Adipose tissue (tissue), 3 donors: ENCODE measurements at regions not wholly inside any gene's neighbourhood (a gene's known extent, or its start where the extent isn't known, plus 50 kb on each side); places are given as distances from the start of the nearest gene placed in this dataset.

Experiments
- H3K27ac ChIP-seq: one replicate; pipeline ENCODE4 v1.5.1; 2013; ENCODE audit warnings: low read depth, low read length
- WGBS, 3 donors: extraction: QIAGEN DNeasy Blood & Tissue Kit; methylation state at CpG; one replicate each; pipeline ENCODE4 v1.1.7; 2013; 5-methylcytosine and 5-hydroxymethylcytosine counted together
- donor health status: healthy with polysubstance abuse.
- donor health status: Bipolar disorder and iron deficiency.
- donor health status: healthy.

- no peak overlapping the region for H3K27ac ChIP-seq
Measured at GRCh38 chr9:118223111-118223510, 518.9 kb downstream of the TLR4 start.

DNA sequence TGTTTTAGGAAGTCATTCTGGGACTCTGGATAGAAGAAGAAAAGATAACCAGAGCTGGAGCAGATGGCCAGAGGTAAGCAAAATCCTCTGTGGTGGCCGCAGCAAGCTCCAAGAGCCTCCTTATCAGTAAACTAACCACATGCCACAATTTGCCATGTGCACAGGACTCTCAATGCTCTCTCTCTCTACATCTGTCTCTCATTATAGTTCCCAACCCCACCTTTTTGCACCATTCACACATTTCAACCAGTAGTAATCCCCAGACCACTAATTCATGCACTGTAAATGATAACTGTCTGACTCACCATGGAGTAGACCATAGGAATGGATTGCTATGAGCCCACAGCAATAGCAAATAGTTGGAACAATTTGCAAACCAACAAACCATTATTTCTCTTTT is 526.1 kb downstream of the TLR4 start:
- H3K27ac ChIP-seq, result no peak overlapping the region
- 37 to 55% (median 46%) methylated on average over 1 of the region's 1 CpG for WGBS, 3 donors

- 84 to 88% (median 85%) methylated on average over 1 of the region's 1 CpG for WGBS, 3 donors
- no peak overlapping the region for H3K27ac ChIP-seq
Measured at GRCh38 chr9:118236625-118237024, 532.4 kb downstream of the TLR4 start.

- H3K27ac ChIP-seq, result no peak overlapping the region
Measured at GRCh38 chr9:118238139-118238538, 533.9 kb downstream of the TLR4 start.

DNA sequence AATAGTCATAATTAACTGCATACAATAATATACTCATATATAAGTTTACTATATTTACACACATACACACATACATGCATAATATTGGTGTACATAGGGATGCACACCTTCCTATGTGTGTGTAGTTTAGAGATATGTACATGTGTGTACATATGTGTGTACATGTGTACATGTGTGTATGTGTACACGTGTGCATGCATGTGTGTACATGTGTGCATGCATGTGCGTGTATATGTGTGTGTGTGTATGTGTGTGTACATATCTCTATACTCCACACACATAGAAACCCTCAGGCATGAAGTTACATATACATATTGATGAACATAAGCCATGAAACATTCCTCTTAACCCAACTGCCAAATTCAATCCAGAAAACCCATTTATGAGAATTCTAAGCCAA is 547.8 kb downstream of the TLR4 start:
- 66 to 86% (median 83%) methylated on average over 2 of the region's 2 CpGs for WGBS, 3 donors
- no peak overlapping the region for H3K27ac ChIP-seq

DNA sequence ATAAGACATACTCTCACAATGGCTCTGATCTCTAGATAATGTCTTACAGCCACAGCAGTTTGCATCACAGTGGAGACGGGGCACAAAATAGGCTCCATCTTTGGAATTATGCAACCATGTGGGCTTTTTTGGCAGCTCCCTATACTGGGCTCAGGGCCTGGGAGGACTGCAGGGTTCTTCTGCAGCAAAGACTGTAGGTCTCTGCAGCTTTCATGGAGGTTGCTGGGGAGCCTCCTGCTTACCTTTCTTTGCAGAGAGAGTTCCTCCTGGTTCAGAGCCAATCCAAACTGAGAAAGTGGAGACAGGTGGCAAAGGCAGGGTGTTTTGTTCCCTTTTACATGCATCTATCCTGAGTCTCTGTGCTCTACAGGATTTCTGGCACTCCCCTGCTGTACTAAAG is 558.0 kb downstream of the TLR4 start:
- no peak overlapping the region for H3K27ac ChIP-seq
- WGBS, 3 donors, result 64 to 77% (median 75%) methylated on average over 1 of the region's 1 CpG

- no peak overlapping the region for H3K27ac ChIP-seq
Measured at GRCh38 chr9:118263949-118264348, 559.7 kb downstream of the TLR4 start.

- no peak overlapping the region for H3K27ac ChIP-seq
- 70 to 78% (median 76%) methylated on average over 6 of the region's 6 CpGs for WGBS, 3 donors
Measured at GRCh38 chr9:118268046-118268445, 563.8 kb downstream of the TLR4 start.

- 41 to 66% (median 43%) methylated on average over 3 of the region's 3 CpGs for WGBS, 3 donors
- H3K27ac ChIP-seq, result no peak overlapping the region
Measured at GRCh38 chr9:118269623-118270022, 565.4 kb downstream of the TLR4 start.

DNA sequence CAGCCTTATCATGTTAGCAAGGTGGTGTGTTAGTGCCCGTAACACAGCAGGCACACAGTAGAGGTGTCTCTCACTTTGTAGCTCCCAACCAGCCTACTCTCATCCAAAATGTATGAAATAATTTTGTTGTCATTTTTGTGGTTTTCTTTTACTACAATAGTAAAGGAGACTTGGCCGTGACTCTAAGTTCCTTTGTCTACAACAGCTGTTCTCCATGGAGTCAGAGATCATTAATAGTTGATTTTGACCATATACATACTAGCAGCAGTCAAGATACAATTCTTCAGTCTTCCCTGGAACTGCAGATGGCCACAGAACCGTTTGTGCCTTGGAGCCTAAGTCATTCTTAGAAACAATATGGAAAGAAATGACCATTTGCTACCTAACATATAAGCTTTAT is 567.1 kb downstream of the TLR4 start:
- no peak overlapping the region for H3K27ac ChIP-seq
- WGBS, 3 donors, result 53 to 68% (median 67%) methylated on average over 3 of the region's 3 CpGs

GRCh38 chr9:118271936-118272335 is 567.7 kb downstream of the TLR4 start:
- WGBS, 3 donors, result 63 to 92% (median 85%) methylated on average over 1 of the region's 1 CpG
- no peak overlapping the region for H3K27ac ChIP-seq

- no peak overlapping the region for H3K27ac ChIP-seq
Measured at GRCh38 chr9:118273048-118273447, 568.8 kb downstream of the TLR4 start.

DNA sequence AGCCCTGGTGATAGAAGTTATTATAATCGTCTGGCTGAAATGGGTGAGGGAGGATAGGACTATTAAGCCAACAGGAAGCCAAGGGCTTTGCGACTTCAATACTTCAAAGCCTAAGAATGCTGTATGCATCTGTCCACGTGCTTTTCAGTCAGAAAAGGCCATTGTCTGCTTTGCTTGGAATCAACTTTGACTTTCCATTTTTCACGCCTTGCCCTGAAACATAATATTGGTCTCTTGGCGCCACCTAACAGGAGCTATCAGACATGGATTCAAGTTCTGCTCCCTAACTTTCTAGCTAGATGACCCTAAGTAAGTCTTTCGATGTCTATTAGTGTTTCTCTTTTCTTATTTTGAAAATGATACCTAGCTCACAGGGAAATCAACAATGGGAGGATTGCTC is 572.6 kb downstream of the TLR4 start:
- H3K27ac ChIP-seq, result no peak overlapping the region
- 66 to 75% (median 70%) methylated on average over 6 of the region's 6 CpGs for WGBS, 3 donors

- 44 to 62% (median 57%) methylated on average over 3 of the region's 3 CpGs for WGBS, 3 donors
- no peak overlapping the region for H3K27ac ChIP-seq
Measured at GRCh38 chr9:118281772-118282171, 577.6 kb downstream of the TLR4 start.

DNA sequence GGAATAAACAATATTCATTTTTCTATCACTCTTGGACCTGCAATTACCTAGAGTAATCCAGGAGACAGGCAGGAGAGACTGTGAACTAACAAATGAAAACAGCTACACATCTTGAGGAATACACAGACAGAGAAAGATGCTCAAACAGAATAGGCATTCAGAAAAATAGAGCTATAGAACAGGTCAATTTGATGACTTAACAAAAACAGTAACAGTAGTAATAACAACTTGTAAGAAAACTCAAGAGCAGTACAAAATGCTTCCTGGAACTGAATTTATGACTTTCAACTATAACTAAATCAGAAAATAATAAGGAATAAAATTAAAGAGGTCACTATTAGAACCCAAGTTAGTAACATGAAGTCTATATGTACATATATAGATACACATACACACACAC is 579.3 kb downstream of the TLR4 start:
- H3K27ac ChIP-seq, result no peak overlapping the region

GRCh38 chr9:118290116-118290515 is 585.9 kb downstream of the TLR4 start:
- 55 to 77% (median 61%) methylated on average over 3 of the region's 3 CpGs for WGBS, 3 donors
- no peak overlapping the region for H3K27ac ChIP-seq

- WGBS, 3 donors, result 39 to 45% (median 42%) methylated on average over 4 of the region's 4 CpGs
Measured at GRCh38 chr9:118295413-118295812, 591.2 kb downstream of the TLR4 start.

DNA sequence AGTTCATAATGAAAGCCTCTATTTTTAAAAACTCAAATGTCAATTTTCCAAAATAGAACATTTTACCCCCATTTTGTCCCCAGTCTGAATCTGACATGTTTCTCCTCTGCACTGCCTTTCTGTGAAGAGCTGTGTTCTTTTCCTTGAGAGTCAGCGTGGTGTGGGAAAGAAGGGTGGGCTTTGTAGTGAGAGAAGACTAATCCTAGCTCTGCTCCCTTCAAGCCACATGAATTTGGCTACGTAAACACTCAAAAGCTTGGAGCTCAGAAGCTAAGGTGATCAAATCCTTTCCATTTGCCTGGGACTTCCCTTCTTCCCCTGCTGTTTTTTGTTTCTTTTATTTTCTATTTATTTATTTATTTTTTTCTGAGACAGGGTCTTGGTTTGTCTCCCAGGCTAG is 598.5 kb downstream of the TLR4 start:
- no peak overlapping the region for H3K27ac ChIP-seq
- 70 to 87% (median 78%) methylated on average over 2 of the region's 2 CpGs for WGBS, 3 donors

More at GRCh38 chr9:118295413-118295812, 591.2 kb downstream of the TLR4 start:
- H3K27ac ChIP-seq, result no peak overlapping the region

DNA sequence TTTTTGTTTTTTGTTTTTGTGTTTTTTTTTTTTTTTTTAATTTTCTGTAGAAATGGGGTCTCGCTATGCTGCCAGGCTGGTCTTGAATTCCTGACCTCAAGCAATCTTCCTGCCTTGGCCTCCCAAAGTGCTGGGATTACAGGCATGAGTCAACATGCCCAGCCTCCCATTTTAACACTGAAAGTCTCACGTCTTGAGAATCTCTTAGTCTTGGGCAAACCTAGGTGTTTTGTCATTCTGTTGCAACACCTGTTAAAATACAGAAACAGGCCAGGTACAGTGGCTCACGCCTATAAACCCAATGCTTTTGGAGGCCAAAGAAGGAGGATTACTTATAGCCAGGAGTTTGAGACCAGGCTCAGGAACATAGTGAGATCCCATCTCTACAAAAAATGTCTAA is 599.0 kb downstream of the TLR4 start:
- no peak overlapping the region for H3K27ac ChIP-seq
- WGBS, 3 donors, result 52 to 67% (median 59%) methylated on average over 3 of the region's 3 CpGs

GRCh38 chr9:118305331-118305730 is 601.1 kb downstream of the TLR4 start:
- no peak overlapping the region for H3K27ac ChIP-seq
- 37 to 60% (median 43%) methylated on average over 1 of the region's 1 CpG for WGBS, 3 donors

GRCh38 chr9:118306801-118307200 is 602.6 kb downstream of the TLR4 start:
- WGBS, 3 donors, result 37 to 60% (median 46%) methylated on average over 3 of the region's 3 CpGs

DNA sequence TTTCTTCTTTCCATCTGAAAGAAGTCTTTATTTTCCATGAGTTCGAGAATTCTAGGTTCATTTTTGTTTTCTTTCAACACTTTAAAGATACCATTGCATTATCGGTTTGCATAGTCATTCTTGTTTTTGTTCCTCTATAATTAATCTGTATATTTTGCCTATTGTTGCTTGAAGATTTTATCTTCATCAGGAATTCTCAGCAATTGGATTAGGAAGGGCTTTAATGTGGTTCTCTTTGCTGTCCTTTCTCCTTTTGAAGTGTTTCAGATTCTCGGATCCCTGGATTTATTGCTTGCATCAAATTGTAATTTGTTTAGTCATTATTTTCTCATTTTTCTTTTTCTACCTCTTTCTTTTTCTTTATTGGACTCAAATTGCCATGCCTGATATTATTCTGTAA is 609.8 kb downstream of the TLR4 start:
- H3K27ac ChIP-seq, result no peak overlapping the region
- 59 to 71% (median 70%) methylated on average over 3 of the region's 3 CpGs for WGBS, 3 donors

More at GRCh38 chr9:118306801-118307200, 602.6 kb downstream of the TLR4 start:
- H3K27ac ChIP-seq, result no peak overlapping the region
